ENCODE measurements at regions not wholly inside any gene's neighbourhood (a gene's known extent, or its start where the extent isn't known, plus 50 kb on each side); places are given as distances from the start of the nearest gene placed in this dataset.

GRCh38 chr6:76509397-76509796 is 436.9 kb upstream of the IMPG1 start:
- no peak for TF ChIP-seq NFRKB (IDR thresholded peaks at IDR 0.05)
- TF ChIP-seq FOXA1 (IDR thresholded peaks at IDR 0.05) = no peak
- TF ChIP-seq BHLHE40 (IDR thresholded peaks at IDR 0.05; ENCODE audit: borderline replicate concordance) = no peak
- no peak for TF ChIP-seq ARNT (IDR thresholded peaks at IDR 0.05)
- no peak for TF ChIP-seq ELF4 (IDR thresholded peaks at IDR 0.05)

All from HEK293T (cell line).